DMS114 treated with DMSO at 0.1 percent for 48 hours (cell line): ENCODE measurements at regions not wholly inside any gene's neighbourhood (a gene's known extent, or its start where the extent isn't known, plus 50 kb on each side); places are given as distances from the start of the nearest gene placed in this dataset.

Experiments used
- DNase-seq: peaks from one replicate; lab custom pipeline; 2025; ENCODE audit not compliant: unreplicated experiment; lab: John Stamatoyannopoulos, UW

DNA sequence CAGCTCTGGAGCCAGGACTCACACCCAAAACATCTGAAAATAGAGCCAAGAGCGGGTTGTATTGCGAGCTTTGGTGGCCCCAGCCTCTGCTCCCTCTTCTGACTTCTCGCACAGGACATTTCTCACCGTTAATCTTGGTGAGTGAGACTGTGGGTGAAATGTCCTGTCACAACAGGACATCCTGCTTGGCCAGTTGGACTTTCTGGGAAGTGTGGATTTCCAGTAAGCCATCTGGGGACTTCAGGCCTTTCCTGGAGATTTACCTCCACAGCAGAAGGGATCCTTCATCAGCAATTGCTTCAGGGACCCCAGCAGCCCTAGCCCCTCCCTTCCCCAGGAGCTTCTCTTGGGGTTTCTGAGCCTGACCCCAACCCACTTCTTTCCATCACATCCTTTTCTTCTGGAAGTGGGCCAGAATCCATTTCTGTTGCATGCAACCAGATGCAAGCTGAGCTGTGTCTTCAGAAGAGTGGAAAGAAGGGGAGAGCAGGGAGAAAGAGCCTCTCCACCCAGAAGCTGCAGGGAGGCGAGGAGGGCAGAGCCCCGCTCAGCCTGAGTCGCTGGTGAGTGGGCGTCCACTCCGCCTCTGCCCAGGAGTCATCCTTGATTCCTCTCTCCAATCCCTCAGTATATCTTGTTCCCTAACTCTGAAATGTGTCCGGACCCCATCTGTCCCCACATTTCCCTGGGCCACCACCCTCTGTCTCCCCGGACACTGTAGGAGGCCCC lies 50.3 kb upstream of the GADD45G start:
- no peak for DNase-seq

DNA sequence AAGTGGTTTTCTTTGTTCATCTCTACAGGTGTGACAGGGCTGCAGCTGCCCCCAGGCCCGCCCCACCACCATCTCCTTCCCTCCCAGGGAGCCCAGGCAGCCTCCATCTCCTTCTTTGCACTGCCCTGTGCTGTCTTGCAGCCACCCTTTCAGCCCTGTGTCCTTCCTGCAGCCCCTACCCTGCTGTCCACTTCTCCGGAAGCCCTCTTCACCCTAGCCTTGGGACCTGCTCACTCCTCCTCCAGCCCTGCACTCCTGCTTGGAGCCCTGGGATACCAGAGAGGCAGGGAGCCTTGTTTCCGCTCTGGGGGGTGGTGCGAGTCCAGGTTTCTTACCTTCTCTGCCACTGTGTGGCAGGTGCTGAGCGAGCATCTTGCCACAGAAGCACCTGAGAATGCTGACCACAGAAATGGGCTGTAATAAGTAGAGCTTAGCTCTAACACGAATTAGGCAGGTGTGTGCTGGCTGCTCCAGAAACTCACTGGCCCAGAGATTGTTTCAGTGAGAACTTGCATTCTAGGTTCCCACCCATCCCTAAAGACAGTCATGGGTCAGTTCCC lies 51.3 kb upstream of the GADD45G start:
- DNase-seq = no peak

DNA sequence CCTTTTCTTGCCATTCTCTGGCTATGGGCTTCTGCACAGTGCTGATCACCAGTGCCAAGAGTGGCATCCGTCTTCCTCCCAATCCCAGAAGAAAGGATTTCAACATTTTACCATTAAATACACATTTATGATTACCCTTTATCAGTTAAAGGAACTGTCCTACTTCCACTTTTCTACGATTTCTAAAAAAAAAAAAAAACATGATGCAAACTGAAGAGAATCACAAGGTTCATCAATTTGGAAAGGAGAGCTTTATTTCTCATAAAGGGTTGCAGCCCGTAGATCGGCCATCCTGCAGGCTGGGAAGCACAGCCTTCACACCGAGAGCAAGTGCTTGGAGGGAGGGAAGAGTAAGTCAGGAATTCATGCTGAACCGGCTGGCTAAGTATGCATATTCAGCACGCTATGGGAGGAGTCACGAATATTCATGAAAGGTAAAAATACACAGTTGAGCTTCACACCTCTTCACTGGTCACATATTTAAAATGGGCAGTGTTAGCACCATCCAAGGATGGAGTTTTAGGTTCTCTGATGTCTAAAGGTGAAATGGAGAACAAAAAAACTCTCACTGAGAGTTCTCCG lies 52.5 kb upstream of the SEMA4D start:
- no peak for DNase-seq

DNA sequence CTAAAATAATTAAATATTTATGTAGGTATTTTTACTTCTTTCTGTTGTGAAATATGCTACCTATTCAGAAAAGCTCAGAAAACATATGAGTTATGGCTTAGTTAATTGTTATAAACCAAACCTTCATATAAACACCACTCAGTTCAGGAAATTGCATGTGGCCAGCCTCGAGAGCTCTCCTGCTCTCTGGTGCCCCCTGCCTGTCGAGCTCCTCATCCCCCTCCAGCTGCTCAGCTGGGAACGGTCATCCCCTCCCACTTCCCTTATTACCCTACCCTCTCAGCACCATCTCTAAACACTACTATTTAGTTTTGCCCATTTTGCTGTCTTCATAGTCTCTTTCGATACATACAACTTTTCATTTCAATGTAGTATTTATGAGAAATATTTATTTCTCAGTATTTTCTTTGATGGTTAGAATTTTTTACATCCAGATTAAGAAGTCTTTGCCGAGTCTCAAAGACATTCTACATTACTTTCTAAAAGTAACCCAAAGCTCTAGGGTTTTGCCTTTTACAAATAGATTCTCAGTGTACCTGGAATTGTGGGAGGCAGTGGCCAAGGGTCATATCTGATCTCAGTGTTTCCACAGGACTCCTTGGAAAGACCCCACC lies 51.2 kb upstream of the SEMA4D start:
- peak; percentile 28 for DNase-seq

DNA sequence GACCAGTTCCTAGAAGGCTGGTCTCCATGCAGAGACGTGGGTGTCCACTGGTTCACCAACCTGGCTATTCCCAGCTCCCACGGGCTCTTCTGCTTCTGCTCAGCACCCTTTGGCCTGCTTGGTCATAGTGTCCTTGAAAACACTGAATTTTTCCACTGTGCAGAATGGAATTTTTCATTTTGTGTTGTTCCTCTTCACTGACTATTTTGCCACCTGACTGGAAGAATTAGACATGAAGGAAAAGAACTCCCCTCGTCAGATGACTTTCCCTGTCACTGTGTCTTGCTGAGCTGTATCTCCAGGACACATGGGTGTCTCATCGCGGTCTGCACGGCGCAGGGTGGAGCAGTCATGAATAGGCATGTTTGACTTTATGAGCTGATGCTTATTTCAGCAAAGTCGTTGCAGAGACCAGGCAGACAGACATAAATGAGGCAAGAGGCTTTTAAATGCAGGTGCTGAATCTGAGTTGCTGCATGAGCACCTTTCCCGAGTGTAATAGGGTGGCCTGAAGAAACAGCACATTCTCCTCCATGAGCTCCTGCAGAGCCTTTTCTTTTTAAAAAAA lies 50.2 kb upstream of the SEMA4D start:
- no peak for DNase-seq
